GM19438 (cell line): ENCODE measurements at regions not wholly inside any gene's neighbourhood (a gene's known extent, or its start where the extent isn't known, plus 50 kb on each side); places are given as distances from the start of the nearest gene placed in this dataset.

Experiments used
- ATAC-seq: cut with Tn5 transposase; IDR thresholded peaks from one replicate; pipeline ENCODE4 v1.9.1; 2021; ENCODE audit warnings: low read depth; ENCODE audit not compliant: unreplicated experiment

- ATAC-seq = no peak
Observed at GRCh38 chr3:24740326-24740725, 245.7 kb upstream of the THRB start.

GRCh38 chr3:24741506-24741905, 246.9 kb upstream of the THRB start:
- no peak for ATAC-seq

- no peak for ATAC-seq
Observed at GRCh38 chr3:24748520-24748919, 253.9 kb upstream of the THRB start.

- ATAC-seq = no peak
Observed at GRCh38 chr3:24751020-24751419, 256.4 kb upstream of the THRB start.

- ATAC-seq = no peak
Observed at GRCh38 chr3:24756101-24756888, 261.6 kb upstream of the THRB start.

- ATAC-seq = no peak
Observed at GRCh38 chr3:24763393-24763792, 268.7 kb upstream of the THRB start.

- ATAC-seq = no peak
Observed at GRCh38 chr3:24764236-24764915, 269.7 kb upstream of the THRB start.

- ATAC-seq = no peak
Observed at GRCh38 chr3:24765399-24765798, 270.7 kb upstream of the THRB start.

- no peak for ATAC-seq
Observed at GRCh38 chr3:24769918-24770317, 275.3 kb upstream of the THRB start.

GRCh38 chr3:24773798-24774197, 279.1 kb upstream of the THRB start:
- no peak for ATAC-seq

- ATAC-seq = no peak
Observed at GRCh38 chr3:24780991-24781390, 286.3 kb upstream of the THRB start.

GRCh38 chr3:24781454-24781853, 286.8 kb upstream of the THRB start:
- ATAC-seq = no peak

GRCh38 chr3:24793896-24794295, 299.2 kb upstream of the THRB start:
- ATAC-seq = no peak

- ATAC-seq = peak; percentile 99
Observed at GRCh38 chr3:24802614-24803013, 308.0 kb upstream of the THRB start.

- ATAC-seq = no peak
Observed at GRCh38 chr3:24804095-24804494, 309.4 kb upstream of the THRB start.

- ATAC-seq = no peak
Observed at GRCh38 chr3:24810881-24811280, 316.2 kb upstream of the THRB start.

GRCh38 chr3:24812116-24812515, 317.5 kb upstream of the THRB start:
- ATAC-seq = no peak

- no peak for ATAC-seq
Observed at GRCh38 chr3:24818055-24818454, 323.4 kb upstream of the THRB start.

GRCh38 chr3:24828011-24828410, 333.4 kb upstream of the THRB start:
- ATAC-seq = no peak

- no peak for ATAC-seq
Observed at GRCh38 chr3:24828551-24828950, 333.9 kb upstream of the THRB start.

- no peak for ATAC-seq
Observed at GRCh38 chr3:24829011-24829581, 334.4 kb upstream of the THRB start.
